ENCODE measurements at regions not wholly inside any gene's neighbourhood (a gene's known extent, or its start where the extent isn't known, plus 50 kb on each side); places are given as distances from the start of the nearest gene placed in this dataset.

- no peak for DNase-seq (ENCODE audit: low spot score)
- in situ Hi-C loops (cut with MboI; ENCODE audit: low sequenced_read_pairs, unreplicated experiment), result no loop called here
- no peak for TF ChIP-seq CTCF (IDR thresholded peaks at IDR 0.05; ENCODE audit: borderline replicate concordance, control extremely low read depth, extremely low read depth, insufficient read depth, missing control alignments)
Observed at GRCh38 chr13:83937579-83937978, 55.3 kb upstream of the SLITRK1 start.

- TF ChIP-seq CTCF (IDR thresholded peaks at IDR 0.05; ENCODE audit: borderline replicate concordance, control extremely low read depth, extremely low read depth, insufficient read depth, missing control alignments), result no peak
- DNase-seq (ENCODE audit: low spot score), result no peak
- in situ Hi-C loops (cut with MboI; ENCODE audit: low sequenced_read_pairs, unreplicated experiment), result no loop called here
Observed at GRCh38 chr13:83935566-83935965, 53.3 kb upstream of the SLITRK1 start.

All from GM13976 (cell line).